GM19240 (cell line): ENCODE measurements at regions not wholly inside any gene's neighbourhood (a gene's known extent, or its start where the extent isn't known, plus 50 kb on each side); places are given as distances from the start of the nearest gene placed in this dataset.

Experiments used
- DNase-seq: peaks from one replicate; pipeline ENCODE4 v3.0.0; 2011; ENCODE audit warnings: low spot score; ENCODE audit not compliant: insufficient read length

DNA sequence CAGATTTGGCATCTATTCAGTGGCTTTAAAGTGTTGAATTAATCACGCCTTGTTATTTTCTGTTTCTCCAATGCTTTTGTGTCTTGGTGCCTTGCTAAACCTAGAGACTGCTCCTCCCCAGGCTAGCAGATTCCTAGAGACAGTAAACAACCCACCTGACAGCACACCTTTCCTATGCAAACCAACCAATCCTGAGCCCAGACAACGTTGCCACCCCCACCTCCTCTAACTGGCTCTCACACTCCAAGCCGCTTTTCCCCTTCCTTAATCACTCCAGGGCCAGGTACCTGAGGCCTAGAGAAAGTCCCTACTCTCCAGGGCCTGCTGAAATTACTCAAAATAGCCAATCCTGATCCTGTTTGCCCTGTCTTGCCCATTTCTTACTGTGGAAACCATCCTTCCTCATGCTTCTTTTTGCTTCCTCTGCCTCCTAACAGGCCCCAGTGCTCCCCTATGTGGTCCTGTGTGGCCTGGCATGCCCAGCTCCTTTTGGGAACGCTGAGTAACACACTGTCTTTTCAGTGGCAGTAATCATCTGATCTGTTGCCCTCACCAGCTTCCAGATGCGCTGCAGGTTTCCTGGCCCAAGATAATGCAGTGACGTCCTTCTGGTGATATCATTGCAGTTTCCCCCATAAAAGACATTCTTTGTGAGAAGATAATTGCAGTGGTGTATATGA lies 53.4 kb downstream of the GAS1 start:
- no peak for DNase-seq

DNA sequence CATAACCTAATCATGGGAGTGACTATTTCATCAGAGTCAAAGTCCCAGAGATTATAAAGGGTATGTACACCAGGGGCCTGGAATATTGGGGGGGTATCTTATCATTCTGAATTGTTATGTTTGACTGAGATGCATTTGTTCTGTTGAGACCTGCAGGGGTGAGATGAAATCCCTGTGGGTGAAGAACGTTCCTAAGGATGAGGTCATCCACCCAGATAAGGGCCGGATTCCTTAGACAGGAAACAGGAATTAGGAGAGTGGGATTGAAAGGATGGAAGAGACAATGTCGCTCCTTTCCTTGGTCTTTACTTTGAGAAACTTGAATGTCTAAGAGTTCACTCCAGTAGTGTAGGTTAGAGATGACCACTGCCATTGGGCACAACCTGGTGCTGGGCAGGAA lies 54.7 kb downstream of the GAS1 start:
- DNase-seq, result no peak

GRCh38 chr9:86891886-86892437 lies 55.3 kb downstream of the GAS1 start:
- DNase-seq, result no peak

DNA sequence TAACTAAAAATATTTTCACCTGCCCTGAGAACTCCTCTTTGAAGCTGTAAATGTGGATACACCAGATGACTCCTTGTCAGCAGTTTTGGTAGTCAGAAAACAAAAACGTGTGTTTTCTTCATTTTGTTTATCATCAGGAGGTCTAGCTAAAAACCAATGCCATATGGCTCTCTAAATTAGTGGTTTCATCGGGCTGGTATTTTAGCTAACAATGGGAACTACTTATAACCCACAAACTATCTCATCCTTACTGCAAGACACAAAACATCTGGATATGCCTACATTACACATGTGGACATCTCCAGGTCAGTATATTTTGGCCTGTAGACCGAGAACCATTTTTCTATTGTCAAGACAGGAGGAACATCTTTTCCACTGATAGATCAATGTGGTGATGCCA lies 56.2 kb downstream of the GAS1 start:
- DNase-seq, result no peak

DNA sequence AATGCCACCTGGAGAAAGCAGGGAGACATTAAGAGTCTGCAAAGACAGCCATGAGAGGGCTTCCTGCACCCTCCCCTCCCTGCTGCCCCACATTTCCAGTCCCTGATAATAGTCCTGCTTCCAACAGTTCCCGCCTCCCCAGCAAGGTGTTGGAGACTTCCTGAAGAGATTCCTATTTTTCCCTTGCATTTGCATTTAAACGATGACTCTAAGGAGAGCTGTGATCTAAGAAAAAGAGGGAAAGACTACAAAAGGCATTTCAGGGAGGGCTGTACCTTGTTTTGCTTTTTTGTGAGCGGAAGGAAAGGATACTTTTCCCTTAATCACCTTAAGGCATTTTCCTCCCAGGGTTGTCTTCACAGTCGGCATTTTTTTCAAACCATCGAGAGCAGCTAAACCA lies 62.1 kb downstream of the GAS1 start:
- no peak for DNase-seq

DNA sequence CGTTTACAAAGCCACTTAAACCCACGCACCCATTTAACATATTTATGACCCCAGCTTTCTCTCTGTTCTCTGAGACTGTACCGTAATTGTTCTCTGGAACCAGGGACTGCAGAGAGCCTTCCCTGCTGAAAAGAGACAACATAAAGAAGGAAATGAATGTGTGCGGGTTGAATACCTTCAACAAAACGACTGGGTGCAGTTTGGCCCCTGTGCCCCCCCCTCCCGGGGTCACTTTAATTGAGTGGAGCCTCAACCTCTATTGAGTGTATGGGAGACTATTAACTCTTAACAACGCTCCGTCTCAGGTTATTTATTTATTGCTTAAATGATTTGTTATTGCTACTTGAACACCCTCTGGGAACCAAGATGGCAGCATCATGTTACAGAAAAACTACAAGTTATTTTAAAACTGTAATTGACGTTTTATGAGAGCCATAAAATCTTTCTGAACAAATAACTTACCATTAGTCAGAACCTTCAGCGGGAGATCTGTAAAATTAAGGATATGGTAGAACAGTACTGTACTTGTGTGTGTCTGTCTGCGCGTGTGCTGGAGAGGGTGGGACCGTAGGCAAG lies 70.6 kb downstream of the GAS1 start:
- no peak for DNase-seq

- DNase-seq, result no peak
Observed at GRCh38 chr9:86868616-86869015, 78.7 kb downstream of the GAS1 start.

GRCh38 chr9:86867804-86868313 lies 79.4 kb downstream of the GAS1 start:
- DNase-seq, result no peak

- no peak for DNase-seq
Observed at GRCh38 chr9:86865952-86866351, 81.4 kb downstream of the GAS1 start.

- no peak for DNase-seq
Observed at GRCh38 chr9:86860006-86860405, 87.3 kb downstream of the GAS1 start.

- DNase-seq, result no peak
Observed at GRCh38 chr9:86859056-86859455, 88.2 kb downstream of the GAS1 start.

- DNase-seq, result no peak
Observed at GRCh38 chr9:86858009-86858408, 89.3 kb downstream of the GAS1 start.

DNA sequence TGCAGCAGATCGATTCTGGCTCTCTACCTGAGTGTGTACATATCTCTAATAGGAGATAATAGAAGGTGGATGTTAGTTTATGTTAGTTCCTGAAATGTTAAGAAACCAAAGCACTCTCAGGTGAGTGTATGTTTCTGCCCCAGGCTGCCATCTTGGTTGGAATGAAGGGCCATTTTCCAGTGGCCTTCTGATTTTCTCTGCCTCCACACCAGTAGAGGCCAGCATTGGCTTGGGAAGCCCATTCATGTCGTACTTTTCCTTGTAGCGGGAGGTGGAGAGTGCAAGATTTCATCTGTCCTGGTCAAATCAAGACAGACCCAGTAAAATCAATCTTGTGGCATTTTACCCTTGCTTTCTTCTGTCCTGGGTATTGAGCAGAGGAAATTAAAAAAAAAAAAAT lies 91.0 kb downstream of the GAS1 start:
- DNase-seq, result no peak

- no peak for DNase-seq
Observed at GRCh38 chr9:86854898-86855523, 92.3 kb downstream of the GAS1 start.

GRCh38 chr9:86846656-86847055 lies 100.7 kb downstream of the GAS1 start:
- no peak for DNase-seq

DNA sequence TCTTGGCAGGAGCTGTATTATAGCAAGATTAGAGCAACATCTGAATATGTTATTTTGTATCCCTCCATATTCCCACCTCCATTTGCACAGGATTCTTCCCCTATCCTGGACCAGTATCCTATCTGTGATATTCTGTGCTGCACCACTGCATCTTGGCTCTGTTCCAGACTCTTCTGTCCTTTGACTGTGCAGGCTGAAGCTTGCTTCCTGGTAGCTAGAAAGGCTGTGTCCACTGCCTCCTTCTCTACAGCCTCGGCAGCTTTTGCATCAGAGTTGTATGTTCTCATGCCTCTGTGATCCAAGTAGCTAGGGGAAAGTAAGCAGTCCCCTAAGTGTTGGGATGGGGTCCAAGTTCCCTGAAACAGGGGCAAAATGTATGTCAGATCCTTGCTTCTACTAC lies 104.1 kb downstream of the GAS1 start:
- no peak for DNase-seq

DNA sequence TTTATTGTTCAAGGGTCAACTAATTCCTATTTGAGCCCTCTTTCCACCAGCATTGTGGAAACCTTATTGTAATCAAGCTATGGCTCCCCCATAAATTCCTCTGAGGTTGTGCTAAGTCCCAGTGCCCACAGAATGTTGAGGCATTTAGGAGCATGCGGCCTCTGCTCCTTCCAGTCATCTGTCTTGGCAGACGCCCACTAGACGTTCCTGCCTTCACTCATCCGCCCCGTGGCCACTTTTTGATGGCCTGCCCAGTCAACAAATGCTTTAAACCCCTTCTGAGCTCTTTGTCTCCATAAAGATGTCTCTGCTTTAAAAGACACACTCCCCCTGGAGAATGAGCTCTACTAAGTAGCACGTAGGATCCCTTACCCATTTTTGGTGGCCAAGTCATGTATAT lies 104.7 kb downstream of the GAS1 start:
- DNase-seq, result no peak

GRCh38 chr9:86839522-86839921 lies 107.8 kb downstream of the GAS1 start:
- no peak for DNase-seq

GRCh38 chr9:86838519-86839497 lies 108.5 kb downstream of the GAS1 start:
- DNase-seq, result no peak

DNA sequence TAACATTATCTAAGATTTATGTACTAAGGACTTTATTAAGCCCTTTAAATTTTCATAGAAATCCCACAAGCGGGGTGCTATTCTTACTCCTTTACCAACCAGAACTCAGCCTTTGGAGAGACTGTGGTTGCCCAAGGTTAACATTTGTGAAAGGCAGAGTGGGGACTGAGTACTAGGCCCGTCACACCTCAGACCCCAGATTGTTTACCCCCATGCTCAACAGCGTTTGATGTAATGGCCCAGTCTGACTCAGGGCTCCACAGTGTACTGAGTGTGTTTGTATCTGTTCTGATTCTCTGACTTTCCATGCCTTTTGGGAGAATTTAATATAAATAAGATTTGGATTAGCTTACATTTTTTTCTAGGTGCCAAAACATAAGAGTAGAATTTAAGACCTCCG lies 110.0 kb downstream of the GAS1 start:
- DNase-seq, result no peak

DNA sequence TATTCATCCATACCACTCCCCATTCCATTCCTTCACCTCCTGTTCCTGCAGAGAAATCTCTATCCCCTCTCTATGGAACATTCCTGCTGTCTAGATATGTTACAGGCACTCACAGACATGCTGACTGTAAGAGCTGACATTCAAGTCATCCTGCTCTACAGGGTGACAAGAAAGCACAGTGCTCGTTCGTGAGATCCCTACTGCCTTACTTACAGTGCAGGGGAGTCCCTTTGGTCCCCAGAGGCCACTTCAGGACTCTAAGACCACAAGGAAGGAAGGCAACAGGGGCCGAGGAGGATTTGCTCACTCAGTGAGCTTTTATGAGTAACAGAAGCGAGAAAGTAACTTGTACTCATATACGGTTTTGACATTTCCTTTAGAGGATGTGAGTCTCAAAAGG lies 110.5 kb downstream of the GAS1 start:
- no peak for DNase-seq
